ENCODE measurements at regions not wholly inside any gene's neighbourhood (a gene's known extent, or its start where the extent isn't known, plus 50 kb on each side); places are given as distances from the start of the nearest gene placed in this dataset.
"Not testable (repeated sequence)": the region's sequence is repeated elsewhere in the genome, so short reads cannot be mapped to it uniquely, and the experiment has no call there.

DNA sequence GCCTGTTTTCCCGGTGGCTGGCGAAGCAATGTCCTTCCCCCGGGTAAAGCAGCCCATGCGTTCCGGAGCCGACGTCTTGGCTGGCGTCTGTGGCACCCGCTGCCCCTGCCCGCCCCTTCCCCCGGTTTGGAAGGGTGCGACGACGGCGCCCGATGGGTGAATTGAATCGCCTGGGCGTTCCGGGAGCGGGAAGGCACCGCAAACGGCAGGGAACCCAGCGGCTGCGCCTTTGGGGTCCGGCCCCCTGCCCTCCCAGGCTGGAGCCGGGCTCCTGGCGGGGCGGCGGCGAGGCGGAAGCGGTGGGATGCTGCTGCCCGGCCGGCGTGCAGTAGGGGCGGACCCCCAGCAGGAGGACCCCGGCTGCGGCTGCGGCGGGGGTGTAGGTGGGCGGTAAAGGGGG is 123.6 kb upstream of the RHOU start:
- H3K4me3 ChIP-seq (ENCODE audit: low read depth, low read length); DNase-seq (ENCODE audit: low read depth): not testable (repeated sequence)

DNA sequence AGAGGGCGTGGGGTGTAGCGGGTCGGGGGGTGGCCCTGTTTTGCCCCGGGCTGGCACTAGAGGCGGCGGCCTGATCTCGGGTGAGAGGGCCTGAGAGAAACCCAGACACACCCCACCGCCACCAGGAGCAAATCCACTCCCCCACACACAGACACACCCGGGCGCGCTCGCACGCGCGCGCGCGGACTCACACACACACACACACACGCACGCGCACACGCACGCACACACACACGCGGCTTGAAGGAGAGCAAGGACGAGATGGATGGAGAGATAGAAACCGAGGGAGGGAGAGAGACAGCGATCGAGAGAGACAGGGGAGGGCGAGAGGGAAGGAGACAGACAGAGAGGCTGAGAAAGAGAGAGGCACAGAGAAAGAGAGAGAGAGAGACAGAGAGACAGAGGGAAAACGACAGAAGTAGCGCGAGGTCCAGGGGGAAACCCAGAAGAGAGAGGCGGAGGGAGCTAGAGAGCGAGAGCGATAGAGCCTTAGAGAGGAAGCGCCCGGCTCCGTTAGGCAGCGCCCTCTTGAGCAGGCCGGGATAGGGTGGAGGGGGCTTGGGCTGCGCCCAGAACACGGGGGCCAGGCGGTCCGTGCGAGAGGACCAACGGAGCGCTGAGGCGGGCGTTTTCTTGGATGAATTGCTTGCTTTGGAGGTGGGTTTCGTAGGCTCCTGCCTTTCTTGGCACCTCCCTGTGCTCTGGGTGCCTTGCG is 113.1 kb upstream of the RHOU start:
- not testable (repeated sequence) for DNase-seq (ENCODE audit: low read depth); H3K4me3 ChIP-seq (ENCODE audit: low read depth, low read length)

GRCh38 chr1:228626481-228626880 is 108.8 kb upstream of the RHOU start:
- H3K4me3 ChIP-seq (ENCODE audit: low read depth, low read length); DNase-seq (ENCODE audit: low read depth): not testable (repeated sequence)

GRCh38 chr1:228632858-228633257 is 102.4 kb upstream of the RHOU start:
- not testable (repeated sequence) for DNase-seq (ENCODE audit: low read depth)

GRCh38 chr1:228635304-228635703 is 100.0 kb upstream of the RHOU start:
- peak; percentile 27 for DNase-seq (ENCODE audit: low read depth)
- not testable (repeated sequence) for H3K4me3 ChIP-seq (ENCODE audit: low read depth, low read length)

More at GRCh38 chr1:228632858-228633257, 102.4 kb upstream of the RHOU start:
- not testable (repeated sequence) for H3K4me3 ChIP-seq (ENCODE audit: low read depth, low read length)

- DNase-seq (ENCODE audit: low read depth); H3K4me3 ChIP-seq (ENCODE audit: low read depth, low read length): not testable (repeated sequence)
Measured at GRCh38 chr1:228637529-228637928, 97.8 kb upstream of the RHOU start.

GRCh38 chr1:228646717-228647522 is 88.4 kb upstream of the RHOU start:
- DNase-seq (ENCODE audit: low read depth): peak; percentile 83
- peak overlapping the region; percentile 68 for H3K4me3 ChIP-seq (ENCODE audit: low read depth, low read length)
- TF ChIP-seq POLR2A (IDR thresholded peaks at IDR 0.05; ENCODE audit: extremely low read depth, insufficient read length): no peak
- TF ChIP-seq, protein P1, sequence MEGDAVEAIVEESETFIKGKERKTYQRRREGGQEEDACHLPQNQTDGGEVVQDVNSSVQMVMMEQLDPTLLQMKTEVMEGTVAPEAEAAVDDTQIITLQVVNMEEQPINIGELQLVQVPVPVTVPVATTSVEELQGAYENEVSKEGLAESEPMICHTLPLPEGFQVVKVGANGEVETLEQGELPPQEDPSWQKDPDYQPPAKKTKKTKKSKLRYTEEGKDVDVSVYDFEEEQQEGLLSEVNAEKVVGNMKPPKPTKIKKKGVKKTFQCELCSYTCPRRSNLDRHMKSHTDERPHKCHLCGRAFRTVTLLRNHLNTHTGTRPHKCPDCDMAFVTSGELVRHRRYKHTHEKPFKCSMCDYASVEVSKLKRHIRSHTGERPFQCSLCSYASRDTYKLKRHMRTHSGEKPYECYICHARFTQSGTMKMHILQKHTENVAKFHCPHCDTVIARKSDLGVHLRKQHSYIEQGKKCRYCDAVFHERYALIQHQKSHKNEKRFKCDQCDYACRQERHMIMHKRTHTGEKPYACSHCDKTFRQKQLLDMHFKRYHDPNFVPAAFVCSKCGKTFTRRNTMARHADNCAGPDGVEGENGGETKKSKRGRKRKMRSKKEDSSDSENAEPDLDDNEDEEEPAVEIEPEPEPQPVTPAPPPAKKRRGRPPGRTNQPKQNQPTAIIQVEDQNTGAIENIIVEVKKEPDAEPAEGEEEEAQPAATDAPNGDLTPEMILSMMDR (IDR thresholded peaks at IDR 0.05; ENCODE audit: low read depth, low read length): no peak
- no peak for TF ChIP-seq MAX (IDR thresholded peaks at IDR 0.05; ENCODE audit: low read depth, low read length)
- TF ChIP-seq MYC (IDR thresholded peaks at IDR 0.05; ENCODE audit: low read depth, low read length): no peak

DNA sequence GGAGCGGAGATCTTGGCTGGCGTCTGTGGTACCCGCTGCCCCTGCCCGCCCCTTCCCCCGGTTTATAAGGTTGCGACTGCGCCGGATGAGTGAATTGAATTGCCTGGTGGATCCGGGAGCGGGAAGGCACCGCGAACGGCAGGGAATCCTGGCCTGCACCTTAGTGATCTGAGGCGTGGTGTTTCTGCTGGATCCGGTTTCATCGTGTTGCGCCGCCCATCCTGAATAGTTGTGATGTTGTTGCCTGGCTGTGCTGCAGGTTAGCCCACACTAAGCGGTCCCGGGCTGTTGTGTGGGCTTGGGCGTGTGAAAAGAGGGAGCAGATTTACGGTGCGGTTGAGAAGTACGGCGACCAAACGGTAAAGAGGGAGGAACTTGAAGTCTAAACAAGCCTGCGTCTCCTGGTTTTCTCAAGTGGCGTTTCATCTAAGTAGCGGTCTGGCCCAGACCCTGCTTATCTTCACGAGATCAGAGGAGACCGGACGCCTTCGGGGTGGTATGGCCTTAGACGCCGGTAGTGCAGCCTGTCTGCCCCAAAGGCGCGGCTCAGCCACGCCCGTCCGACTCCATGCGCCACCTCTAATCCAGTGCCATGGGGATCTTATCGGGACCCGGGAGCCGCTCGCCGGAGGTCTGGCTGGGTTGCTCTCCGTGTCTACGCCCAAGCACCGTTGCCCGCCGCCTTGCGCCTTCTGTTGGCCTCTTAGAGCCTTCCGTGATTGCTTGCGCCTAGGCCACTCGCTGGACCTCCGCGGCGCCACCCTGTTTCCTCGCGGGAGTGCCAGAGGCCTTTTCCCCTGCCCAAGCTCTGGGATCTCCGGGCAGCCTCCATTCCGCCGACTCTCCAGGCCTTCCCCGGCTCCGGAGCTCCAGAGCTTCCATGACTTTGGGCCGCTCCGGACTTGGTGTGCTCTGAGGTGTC is 87.5 kb upstream of the RHOU start:
- H3K4me3 ChIP-seq (ENCODE audit: low read depth, low read length): peak overlapping the region; percentile 68
- TF ChIP-seq POLR2A (IDR thresholded peaks at IDR 0.05; ENCODE audit: extremely low read depth, insufficient read length) (no peak), MAX (IDR thresholded peaks at IDR 0.05; ENCODE audit: low read depth, low read length) (no peak), MYC (IDR thresholded peaks at IDR 0.05; ENCODE audit: low read depth, low read length) (no peak)
- TF ChIP-seq, protein P1 (IDR thresholded peaks at IDR 0.05; ENCODE audit: low read depth, low read length): no peak
- DNase-seq (ENCODE audit: low read depth): peak; percentile 63

GRCh38 chr1:228648647-228649383 is 86.5 kb upstream of the RHOU start:
- TF ChIP-seq, protein P1 (IDR thresholded peaks at IDR 0.05; ENCODE audit: low read depth, low read length): no peak
- TF ChIP-seq MAX (IDR thresholded peaks at IDR 0.05; ENCODE audit: low read depth, low read length): no peak
- no peak for TF ChIP-seq MYC (IDR thresholded peaks at IDR 0.05; ENCODE audit: low read depth, low read length)
- no peak for TF ChIP-seq POLR2A (IDR thresholded peaks at IDR 0.05; ENCODE audit: extremely low read depth, insufficient read length)
- no peak overlapping the region for H3K4me3 ChIP-seq (ENCODE audit: low read depth, low read length)
- no peak for DNase-seq (ENCODE audit: low read depth)
